ENCODE measurements at regions not wholly inside any gene's neighbourhood (a gene's known extent, or its start where the extent isn't known, plus 50 kb on each side); places are given as distances from the start of the nearest gene placed in this dataset.

GRCh38 chr5:100974082-100974481 lies 71.0 kb upstream of the ST8SIA4 start:
- no peak for DNase-seq

DNA sequence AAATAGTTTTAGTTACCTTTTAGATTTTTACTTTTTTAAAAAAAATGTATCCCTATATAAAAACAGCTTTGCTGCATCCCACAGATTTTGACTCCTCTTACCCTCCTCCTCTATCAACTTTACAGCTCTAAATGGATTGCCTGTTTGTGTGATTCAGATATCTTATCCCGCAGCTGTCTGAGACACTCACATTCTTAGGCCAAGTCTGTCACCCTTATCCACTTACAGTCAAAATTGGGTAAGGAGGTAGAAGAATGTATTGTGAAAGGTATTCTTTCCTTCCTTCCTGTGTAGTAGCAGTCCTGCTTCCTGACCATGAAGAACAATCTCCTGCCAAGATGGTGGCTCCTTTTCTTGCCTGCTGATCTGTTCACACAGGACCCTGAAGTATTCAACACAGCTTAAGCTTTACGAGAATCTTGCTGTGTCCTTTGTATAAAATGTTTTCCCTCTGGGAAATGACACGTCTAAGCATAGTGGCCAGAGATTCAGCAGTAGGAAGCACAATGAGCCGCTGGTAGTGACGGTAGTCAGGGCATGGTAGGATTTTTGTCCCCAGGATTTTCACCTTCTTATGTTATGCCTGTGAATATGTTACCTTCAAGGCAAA lies 67.7 kb upstream of the ST8SIA4 start:
- DNase-seq: no peak

- no peak for DNase-seq
Observed at GRCh38 chr5:100965291-100965690, 62.2 kb upstream of the ST8SIA4 start.

All from Kasumi-1 (cell line).